ENCODE measurements at regions not wholly inside any gene's neighbourhood (a gene's known extent, or its start where the extent isn't known, plus 50 kb on each side); places are given as distances from the start of the nearest gene placed in this dataset.

GRCh38 chr6:19535351-19535750, 301.8 kb upstream of the ID4 start:
- no peaks in the 10 kb centered on the region for H3K27me3 ChIP-seq (ENCODE audit: insufficient read depth, low read length)
- H3K79me2 ChIP-seq (ENCODE audit: insufficient read depth, low read length): no peaks in the 10 kb centered on the region
- H2AFZ ChIP-seq (ENCODE audit: low read length): no peak overlapping the region
- no peak overlapping the region for H3K4me3 ChIP-seq (ENCODE audit: low read depth, low read length, poor library complexity, severe bottlenecking)
- no peaks in the 10 kb centered on the region for H4K20me1 ChIP-seq (ENCODE audit: insufficient read depth, low read length)
- H3K4me2 ChIP-seq (ENCODE audit: low read length): no peak overlapping the region
- no peak overlapping the region for H3K9ac ChIP-seq (ENCODE audit: low read length)
- no peaks in the 10 kb centered on the region for H3K9me3 ChIP-seq (ENCODE audit: low read length)
- no peaks in the 10 kb centered on the region for H3K9me2 ChIP-seq (ENCODE audit: low read depth, low read length)
- no peaks in the 10 kb centered on the region for H3K4me1 ChIP-seq (ENCODE audit: insufficient read depth, low read length, severe bottlenecking)
- no peaks in the 10 kb centered on the region for H3K36me3 ChIP-seq (ENCODE audit: insufficient read depth, low read length)
- no peaks in the 10 kb centered on the region for H3F3A ChIP-seq (ENCODE audit: insufficient read depth, low read length)
- TF ChIP-seq CTCF (IDR thresholded peaks at IDR 0.05; ENCODE audit: low read length): no peak
- no peak for TF ChIP-seq EZH2 (IDR thresholded peaks at IDR 0.05; ENCODE audit: borderline replicate concordance, low read length)
- no peak overlapping the region for H3K27ac ChIP-seq (ENCODE audit: low read depth, low read length, poor library complexity, severe bottlenecking)

GRCh38 chr6:19536838-19537237, 300.3 kb upstream of the ID4 start:
- H3K9me2 ChIP-seq (ENCODE audit: low read depth, low read length): no peaks in the 10 kb centered on the region
- no peaks in the 10 kb centered on the region for H3F3A ChIP-seq (ENCODE audit: insufficient read depth, low read length)
- no peak overlapping the region for H3K4me2 ChIP-seq (ENCODE audit: low read length)
- no peak overlapping the region for H2AFZ ChIP-seq (ENCODE audit: low read length)
- H3K4me3 ChIP-seq (ENCODE audit: low read depth, low read length, poor library complexity, severe bottlenecking): no peak overlapping the region
- no peaks in the 10 kb centered on the region for H3K4me1 ChIP-seq (ENCODE audit: insufficient read depth, low read length, severe bottlenecking)
- no peaks in the 10 kb centered on the region for H3K9me3 ChIP-seq (ENCODE audit: low read length)
- H3K27ac ChIP-seq (ENCODE audit: low read depth, low read length, poor library complexity, severe bottlenecking): no peak overlapping the region
- no peaks in the 10 kb centered on the region for H3K27me3 ChIP-seq (ENCODE audit: insufficient read depth, low read length)
- no peaks in the 10 kb centered on the region for H4K20me1 ChIP-seq (ENCODE audit: insufficient read depth, low read length)
- no peak overlapping the region for H3K9ac ChIP-seq (ENCODE audit: low read length)
- TF ChIP-seq EZH2 (IDR thresholded peaks at IDR 0.05; ENCODE audit: borderline replicate concordance, low read length) (no peak), CTCF (IDR thresholded peaks at IDR 0.05; ENCODE audit: low read length) (no peak)
- H3K36me3 ChIP-seq (ENCODE audit: insufficient read depth, low read length): no peaks in the 10 kb centered on the region
- no peaks in the 10 kb centered on the region for H3K79me2 ChIP-seq (ENCODE audit: insufficient read depth, low read length)

- Histone ChIP-seq H4K20me1 (ENCODE audit: insufficient read depth, low read length) (no peaks in the 10 kb centered on the region), H3K79me2 (ENCODE audit: insufficient read depth, low read length) (no peaks in the 10 kb centered on the region), H3K27me3 (ENCODE audit: insufficient read depth, low read length) (no peaks in the 10 kb centered on the region), H3K4me1 (ENCODE audit: insufficient read depth, low read length, severe bottlenecking) (no peaks in the 10 kb centered on the region), H3K9me2 (ENCODE audit: low read depth, low read length) (no peaks in the 10 kb centered on the region), H3K9ac (ENCODE audit: low read length) (no peak overlapping the region), H3K4me2 (ENCODE audit: low read length) (no peak overlapping the region), H2AFZ (ENCODE audit: low read length) (no peak overlapping the region), H3K36me3 (ENCODE audit: insufficient read depth, low read length) (no peaks in the 10 kb centered on the region), H3K4me3 (ENCODE audit: low read depth, low read length, poor library complexity, severe bottlenecking) (no peak overlapping the region), H3K27ac (ENCODE audit: low read depth, low read length, poor library complexity, severe bottlenecking) (no peak overlapping the region), H3F3A (ENCODE audit: insufficient read depth, low read length) (no peaks in the 10 kb centered on the region), H3K9me3 (ENCODE audit: low read length) (no peaks in the 10 kb centered on the region)
- TF ChIP-seq CTCF (IDR thresholded peaks at IDR 0.05; ENCODE audit: low read length): no peak
- no peak for TF ChIP-seq EZH2 (IDR thresholded peaks at IDR 0.05; ENCODE audit: borderline replicate concordance, low read length)
These were observed 299.1 kb upstream of the ID4 start for GRCh38 chr6:19538096-19538495.

All from OCI-LY1 (cell line).